H4 (cell line): ENCODE measurements at regions not wholly inside any gene's neighbourhood (a gene's known extent, or its start where the extent isn't known, plus 50 kb on each side); places are given as distances from the start of the nearest gene placed in this dataset.

Source experiments
- DNase-seq: peaks from one replicate; pipeline ENCODE4 v3.0.0-alpha.2; 2015; ENCODE audit warnings: low spot score

DNA sequence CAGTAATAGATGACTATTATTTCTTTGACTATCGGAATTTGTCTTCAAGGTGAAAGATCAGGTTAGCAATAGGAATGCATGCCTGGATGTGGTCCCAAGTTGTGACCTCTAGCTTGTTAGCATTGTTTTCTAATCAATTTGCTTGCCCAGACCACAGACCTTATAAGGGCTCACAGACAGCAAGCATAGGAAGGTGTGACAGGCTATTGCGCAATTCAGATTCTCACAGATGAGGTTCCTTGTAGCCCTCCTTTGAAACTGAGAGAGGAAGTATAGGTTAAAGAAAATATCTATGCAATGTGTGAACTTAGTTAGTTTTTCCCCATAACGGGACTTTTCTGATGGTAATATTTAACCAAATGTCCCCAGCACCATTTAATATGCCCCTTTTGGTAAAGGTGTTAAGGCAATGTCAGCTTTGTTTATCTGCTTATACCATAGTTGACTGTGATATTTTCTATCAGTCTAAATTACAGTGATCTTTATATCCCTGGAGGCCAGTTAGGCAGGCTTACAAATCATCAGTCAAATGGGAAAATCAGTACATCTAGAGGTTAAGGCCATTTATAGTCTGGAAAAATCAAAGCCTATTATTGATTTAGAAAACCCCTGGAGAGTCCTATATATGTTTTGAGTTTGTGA lies 168.1 kb upstream of the MBNL1 start:
- no peak for DNase-seq

DNA sequence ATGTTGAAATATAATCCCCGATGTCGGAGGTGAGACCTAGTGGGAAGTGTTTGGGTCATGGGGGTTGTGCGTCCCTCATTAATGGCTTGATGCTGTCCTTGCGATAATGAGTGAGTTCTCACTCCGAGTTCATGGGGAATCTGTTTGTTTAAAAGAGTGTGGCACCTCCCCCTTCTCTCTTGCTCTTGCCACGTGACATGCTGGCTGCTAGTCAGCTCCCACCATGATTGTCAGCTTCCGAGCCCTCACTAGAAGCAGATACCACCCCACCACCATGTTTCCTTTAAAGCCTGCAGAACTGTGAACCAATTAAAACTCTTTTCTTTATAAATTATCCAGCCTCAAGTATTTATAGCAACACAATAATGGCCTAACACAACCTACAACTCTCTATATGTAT lies 166.3 kb upstream of the MBNL1 start:
- no peak for DNase-seq

- no peak for DNase-seq
Observed at GRCh38 chr3:152103257-152103656, 165.5 kb upstream of the MBNL1 start.

DNA sequence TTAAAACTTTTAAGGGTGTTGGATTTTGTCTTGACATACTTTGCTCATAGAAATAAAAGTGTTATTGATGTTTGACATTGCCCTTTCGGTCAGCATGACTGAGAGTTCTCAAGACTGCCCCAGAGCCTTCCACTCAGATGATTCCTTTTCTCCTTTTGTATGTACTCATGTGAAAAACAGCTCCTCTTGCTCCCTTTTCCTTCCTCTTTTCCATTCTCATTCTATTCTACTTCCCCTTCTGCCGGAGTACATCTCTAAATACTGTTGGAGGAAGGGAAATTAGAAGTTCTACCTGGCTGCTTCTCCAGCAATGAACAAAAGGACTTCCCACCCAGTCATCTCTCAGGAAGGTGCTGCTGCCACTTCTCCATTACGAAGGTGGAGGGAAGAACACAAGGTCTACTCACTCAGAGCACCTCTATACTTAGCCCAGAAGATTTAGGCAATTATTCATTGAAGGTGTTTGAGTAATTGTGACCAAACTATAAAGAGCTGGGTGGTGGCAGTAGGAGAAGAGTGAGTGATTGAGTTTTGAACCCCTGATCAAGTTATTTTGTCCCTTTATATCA lies 163.8 kb upstream of the MBNL1 start:
- DNase-seq = no peak

- DNase-seq = no peak
Observed at GRCh38 chr3:152105446-152105845, 163.3 kb upstream of the MBNL1 start.

DNA sequence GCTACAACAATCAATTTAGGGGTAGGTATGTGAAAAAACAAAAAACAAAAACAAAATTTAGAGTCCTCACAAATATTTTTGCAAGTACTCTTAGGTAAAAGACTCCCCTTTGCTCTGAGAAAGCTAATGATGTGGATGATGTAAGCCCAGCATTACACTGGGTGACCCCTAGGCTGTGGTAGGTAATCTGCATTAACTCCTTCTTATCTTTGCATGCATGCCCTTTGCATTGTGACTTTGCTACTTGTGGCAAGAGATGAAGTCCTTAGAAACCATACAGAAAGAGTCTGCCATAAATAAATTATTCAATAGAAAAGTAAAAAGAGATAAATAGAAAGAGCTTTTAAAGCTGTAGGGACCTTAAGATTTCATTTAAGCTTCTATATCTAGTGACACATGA lies 159.7 kb upstream of the MBNL1 start:
- DNase-seq = no peak

GRCh38 chr3:152113413-152113812 lies 155.3 kb upstream of the MBNL1 start:
- DNase-seq = no peak

DNA sequence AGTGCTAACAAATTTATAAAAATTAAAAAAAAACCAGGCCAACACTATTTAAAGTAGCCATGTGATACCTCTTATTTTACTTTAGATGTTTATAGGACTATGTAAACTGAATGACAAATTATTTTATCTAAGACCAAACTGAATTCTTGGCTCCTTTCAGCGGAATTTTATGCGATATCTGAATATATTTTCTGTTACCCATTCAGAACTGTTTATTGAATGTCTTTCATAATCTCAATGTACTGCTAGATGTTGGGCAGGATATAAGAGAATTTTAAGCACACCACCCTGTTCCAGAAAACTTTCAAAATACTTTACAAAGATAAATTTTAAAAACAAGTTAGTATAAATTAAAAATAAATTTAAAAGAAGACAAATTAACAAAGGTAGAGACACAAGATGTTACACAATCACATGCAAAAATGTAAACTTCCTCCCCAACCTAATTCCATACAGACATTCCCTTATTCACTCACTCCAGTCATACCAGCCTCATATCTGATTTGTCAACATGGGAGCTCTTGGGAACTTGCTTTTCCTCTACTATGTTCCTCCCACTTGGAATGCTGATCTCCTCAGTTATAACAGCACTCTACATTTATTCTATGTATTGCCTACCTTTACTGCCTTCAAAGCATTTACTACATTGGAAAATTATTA lies 154.6 kb upstream of the MBNL1 start:
- no peak for DNase-seq

DNA sequence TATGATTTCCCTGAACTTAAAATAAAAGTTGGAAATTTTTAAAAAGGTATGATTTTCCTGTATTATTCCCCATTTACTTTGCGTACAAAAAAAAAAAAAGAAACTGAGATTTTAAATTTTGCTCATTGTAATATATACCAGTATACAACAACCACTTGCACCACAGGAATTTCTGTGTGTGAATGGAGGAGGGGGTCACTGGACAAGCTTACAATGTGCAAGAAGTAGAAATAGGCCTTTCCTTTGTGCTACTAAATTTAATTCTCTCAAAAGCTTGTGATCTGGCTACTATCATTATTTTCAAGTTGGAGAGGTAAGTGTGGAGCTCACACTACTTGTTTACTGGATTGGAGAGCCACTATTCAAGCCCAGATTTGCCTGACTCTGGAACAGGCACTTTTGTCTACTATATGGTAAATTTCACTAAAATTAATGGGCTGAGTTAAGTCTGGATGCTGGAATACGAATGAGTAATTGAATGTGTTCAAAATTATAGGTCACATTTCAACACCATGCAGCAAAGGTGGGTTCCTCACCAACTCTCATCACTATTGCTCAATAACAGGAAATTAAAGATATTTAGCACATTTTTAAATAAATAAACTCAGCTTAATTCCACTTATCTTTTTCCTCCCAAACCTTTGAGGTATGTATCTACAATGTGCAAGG lies 148.0 kb upstream of the MBNL1 start:
- no peak for DNase-seq

- peak; percentile 59 for DNase-seq
Observed at GRCh38 chr3:152121270-152121636, 147.5 kb upstream of the MBNL1 start.

DNA sequence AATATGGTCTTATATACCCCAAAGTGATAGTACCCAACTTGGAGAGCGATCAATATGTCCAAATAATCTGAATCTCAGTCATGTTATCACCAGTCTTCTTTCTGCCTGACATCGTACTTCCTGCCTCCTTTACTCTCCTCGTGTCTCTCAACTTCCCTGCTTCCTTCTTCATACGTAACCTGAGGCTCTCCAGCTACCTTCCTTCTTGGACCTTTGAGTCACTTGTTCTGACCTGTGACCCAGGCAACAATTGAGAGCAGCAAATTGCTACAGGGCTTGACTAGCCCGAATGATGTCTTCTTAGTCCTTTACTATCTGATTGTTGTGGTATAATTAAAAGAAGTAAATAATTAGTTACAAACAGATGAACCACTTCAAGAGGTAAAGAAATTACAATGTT lies 145.9 kb upstream of the MBNL1 start:
- DNase-seq = no peak

GRCh38 chr3:152123457-152123856 lies 145.3 kb upstream of the MBNL1 start:
- no peak for DNase-seq

- DNase-seq = no peak
Observed at GRCh38 chr3:152126260-152126659, 142.5 kb upstream of the MBNL1 start.

DNA sequence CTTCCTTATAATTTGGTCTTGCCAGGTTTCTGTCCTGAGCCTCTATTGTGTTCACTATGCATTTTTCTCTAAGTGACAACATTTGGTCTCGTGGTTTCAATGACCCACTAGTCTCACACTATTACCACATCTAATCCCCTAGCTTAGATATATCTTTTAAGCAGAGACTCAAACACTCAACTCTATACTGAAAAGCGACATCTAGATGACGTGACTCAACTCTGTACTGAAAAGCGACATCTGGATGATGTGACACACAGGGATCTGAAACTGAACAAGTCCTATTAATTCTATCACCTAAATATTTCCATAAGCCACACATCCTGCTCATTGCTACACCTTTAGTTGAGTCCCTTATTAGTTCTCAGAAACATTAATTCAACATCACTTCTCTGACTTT lies 141.7 kb upstream of the MBNL1 start:
- no peak for DNase-seq

GRCh38 chr3:152128356-152128755 lies 140.4 kb upstream of the MBNL1 start:
- no peak for DNase-seq

GRCh38 chr3:152139651-152140050 lies 129.1 kb upstream of the MBNL1 start:
- no peak for DNase-seq

DNA sequence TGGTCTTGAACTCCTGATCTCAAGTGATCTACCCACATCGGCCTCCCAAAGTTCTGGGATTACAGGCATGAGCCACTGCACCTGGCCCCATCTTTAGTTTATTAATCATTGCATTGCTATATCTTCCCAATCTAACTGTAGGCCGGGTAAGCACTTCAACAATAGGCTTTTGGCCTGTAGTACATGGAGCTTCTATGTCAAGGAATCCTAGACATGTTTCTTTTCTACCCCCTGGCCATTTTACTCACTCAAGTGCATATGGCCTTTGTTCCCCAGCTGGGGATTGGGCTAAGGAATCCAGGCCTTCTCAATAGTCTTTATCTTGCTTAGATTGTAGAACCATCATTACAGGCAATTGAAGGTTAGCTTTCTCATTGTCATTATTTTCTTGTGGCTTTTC lies 122.3 kb upstream of the MBNL1 start:
- DNase-seq = no peak

DNA sequence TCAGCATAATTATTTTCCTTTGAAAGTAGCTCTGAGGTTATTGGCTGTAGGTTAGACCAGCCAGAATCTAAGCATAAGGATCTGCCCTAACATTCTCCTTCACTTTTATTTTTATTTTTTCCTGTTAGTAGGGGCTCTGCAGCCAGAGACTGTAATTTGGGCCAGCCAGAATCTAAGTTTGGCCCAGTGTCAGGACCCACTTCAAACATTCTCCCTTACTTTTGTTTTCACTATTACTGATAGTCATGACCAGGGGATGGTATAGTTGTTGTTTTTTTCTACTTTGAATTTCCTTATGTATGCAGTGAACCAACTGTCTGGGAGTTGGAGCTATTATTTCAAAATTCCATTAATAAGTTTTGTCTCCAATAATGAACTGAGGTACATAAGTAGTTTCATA lies 121.0 kb upstream of the MBNL1 start:
- DNase-seq = no peak

- no peak for DNase-seq
Observed at GRCh38 chr3:152148579-152148978, 120.2 kb upstream of the MBNL1 start.

- no peak for DNase-seq
Observed at GRCh38 chr3:152149832-152150231, 118.9 kb upstream of the MBNL1 start.

DNA sequence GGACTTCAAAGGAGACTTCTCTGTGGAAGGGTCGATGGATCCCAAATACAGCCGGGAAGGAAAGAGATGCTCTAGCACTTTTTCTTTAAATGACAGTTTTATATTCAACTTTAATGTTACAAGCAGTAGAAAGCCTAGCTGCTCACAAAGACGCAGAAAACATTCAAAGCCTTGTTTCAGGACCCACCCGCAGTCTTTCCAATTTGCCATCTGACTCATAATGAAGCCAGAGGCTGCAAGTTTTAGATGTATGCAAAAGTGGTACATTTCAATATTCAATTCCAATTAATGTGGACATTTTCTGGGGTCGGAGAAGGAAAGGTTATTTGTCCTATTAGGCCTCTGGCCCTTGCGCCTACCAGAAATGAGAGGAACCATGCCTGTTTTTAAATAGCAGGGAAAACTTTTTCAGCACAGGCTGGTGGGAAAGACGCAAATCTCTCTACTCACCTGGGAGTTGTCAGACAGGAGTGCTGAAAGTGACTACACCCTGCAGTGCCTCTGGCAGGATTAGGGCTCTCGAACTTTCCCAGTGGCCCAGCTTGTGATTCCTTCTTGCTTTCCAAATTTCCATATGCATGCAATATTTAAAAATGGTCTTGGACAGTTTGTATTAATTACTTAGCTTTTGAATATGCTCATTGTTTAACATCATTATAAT lies 117.4 kb upstream of the MBNL1 start:
- DNase-seq = no peak
